GM13976 (cell line): ENCODE measurements at regions not wholly inside any gene's neighbourhood (a gene's known extent, or its start where the extent isn't known, plus 50 kb on each side); places are given as distances from the start of the nearest gene placed in this dataset.

Source experiments
- DNase-seq: peaks from one replicate; pipeline ENCODE4 v3.0.0; 2012; ENCODE audit warnings: low spot score
- CTCF ChIP-seq: IDR thresholded peaks from 2 replicates; pipeline ENCODE4 v1.5.1; 2012; ENCODE audit warnings: borderline replicate concordance, mild to moderate bottlenecking; ENCODE audit not compliant: insufficient read depth; ENCODE audit errors: extremely low read depth, missing control alignments, control extremely low read depth
- in situ Hi-C: fragments of 300-500 bp; cut with MboI; formaldehyde crosslinking; loops from one replicate; pipeline ENCODE4 v1.12.0; 2022; ENCODE audit warnings: low sequenced_read_pairs, mixed read lengths, inconsistent platforms; ENCODE audit not compliant: unreplicated experiment

- no peak for DNase-seq
- in situ Hi-C loops = no loop called here
- no peak for TF ChIP-seq CTCF
Measured at GRCh38 chr2:48240912-48241311, 73.6 kb upstream of the FOXN2 start.

- DNase-seq = no peak
- TF ChIP-seq CTCF = no peak
- in situ Hi-C loops = no loop called here
Measured at GRCh38 chr2:48247206-48247605, 67.3 kb upstream of the FOXN2 start.

GRCh38 chr2:48248251-48248933 lies 66.1 kb upstream of the FOXN2 start:
- no peak for TF ChIP-seq CTCF
- in situ Hi-C loops = no loop called here
- peak; percentile 19 for DNase-seq

- no peak for TF ChIP-seq CTCF
- in situ Hi-C loops = no loop called here
- no peak for DNase-seq
Measured at GRCh38 chr2:48249025-48249424, 65.5 kb upstream of the FOXN2 start.

- DNase-seq = no peak
- TF ChIP-seq CTCF = no peak
- in situ Hi-C loops = no loop called here
Measured at GRCh38 chr2:48249631-48250473, 64.6 kb upstream of the FOXN2 start.

GRCh38 chr2:48250474-48250844 lies 64.0 kb upstream of the FOXN2 start:
- in situ Hi-C loops = no loop called here
- no peak for DNase-seq
- TF ChIP-seq CTCF = no peak
